IPS DF 4.7 (cell line): ENCODE measurements at regions not wholly inside any gene's neighbourhood (a gene's known extent, or its start where the extent isn't known, plus 50 kb on each side); places are given as distances from the start of the nearest gene placed in this dataset.
A peak's percentile ranks its signal among the peaks of the same experiment; 100 is the strongest.

Experiments
- DNase-seq: peaks from one replicate; pipeline ENCODE4 v3.0.0-alpha.2; 2013; ENCODE audit warnings: low spot score; ENCODE audit errors: extremely low read depth

- DNase-seq, result no peak
Observed at GRCh38 chr11:95692526-95693260, 96.9 kb downstream of the FAM76B start.

GRCh38 chr11:95690100-95690499 is 99.5 kb downstream of the FAM76B start:
- no peak for DNase-seq

- no peak for DNase-seq
Observed at GRCh38 chr11:95688501-95689222, 100.9 kb downstream of the FAM76B start.

GRCh38 chr11:95688015-95688414 is 101.6 kb downstream of the FAM76B start:
- no peak for DNase-seq

GRCh38 chr11:95686265-95686664 is 103.3 kb downstream of the FAM76B start:
- no peak for DNase-seq

GRCh38 chr11:95684701-95685100 is 104.9 kb downstream of the FAM76B start:
- DNase-seq, result no peak

- DNase-seq, result no peak
Observed at GRCh38 chr11:95684170-95684569, 105.4 kb downstream of the FAM76B start.

- no peak for DNase-seq
Observed at GRCh38 chr11:95682552-95682951, 107.0 kb downstream of the FAM76B start.

GRCh38 chr11:95680169-95680929 is 109.2 kb downstream of the FAM76B start:
- DNase-seq, result no peak

- DNase-seq, result no peak
Observed at GRCh38 chr11:95678988-95679387, 110.6 kb downstream of the FAM76B start.

- no peak for DNase-seq
Observed at GRCh38 chr11:95676308-95676707, 113.3 kb downstream of the FAM76B start.

GRCh38 chr11:95675585-95675984 is 114.0 kb downstream of the FAM76B start:
- no peak for DNase-seq

GRCh38 chr11:95674657-95675358 is 114.8 kb downstream of the FAM76B start:
- no peak for DNase-seq

- DNase-seq, result no peak
Observed at GRCh38 chr11:95671768-95672167, 117.8 kb downstream of the FAM76B start.

GRCh38 chr11:95668131-95668530 is 121.5 kb downstream of the FAM76B start:
- no peak for DNase-seq

GRCh38 chr11:95661162-95661561 is 128.4 kb downstream of the FAM76B start:
- DNase-seq, result no peak

- peak; percentile 5 for DNase-seq
Observed at GRCh38 chr11:95660038-95660437, 129.5 kb downstream of the FAM76B start.

GRCh38 chr11:95659088-95659487 is 130.5 kb downstream of the FAM76B start:
- DNase-seq, result no peak

- DNase-seq, result no peak
Observed at GRCh38 chr11:95655536-95655935, 134.0 kb downstream of the FAM76B start.

- DNase-seq, result no peak
Observed at GRCh38 chr11:95653680-95654079, 135.9 kb downstream of the FAM76B start.

- no peak for DNase-seq
Observed at GRCh38 chr11:95653099-95653498, 136.5 kb downstream of the FAM76B start.
